OCI-LY7 (cell line): ENCODE measurements at regions not wholly inside any gene's neighbourhood (a gene's known extent, or its start where the extent isn't known, plus 50 kb on each side); places are given as distances from the start of the nearest gene placed in this dataset.

Experiments
- BruUV-seq: library from RNA; stranded (reverse); fragments of 400-500 nt; replicated peaks from 2 replicates; lab custom pipeline; 2021; lab: Mats Ljungman, UMichigan
- CTCF ChIA-PET: fragments of 300-600 bp; sonication (Branson Sonifier 250); formaldehyde crosslinking; loops from one replicate; lab custom pipeline; 2022; ENCODE audit warnings: antibody characterized with exemption; ENCODE audit not compliant: unreplicated experiment; lab: Charles Lee
- POLR2A ChIA-PET: fragments of 300-600 bp; sonication (Branson Sonifier 250); formaldehyde crosslinking; loops from one replicate; lab custom pipeline; 2022; ENCODE audit warnings: antibody characterized with exemption; lab: Charles Lee
- DNase-seq: peaks from one replicate; pipeline ENCODE4 v3.0.0-alpha.2; 2015; ENCODE audit warnings: low spot score
- H2AFZ ChIP-seq: fragments of 200-600 bp; sonication (generic), shearing (Covaris generic); 2 replicates; pipeline ENCODE4 v1.6.1; 2014; ENCODE audit warnings: mild to moderate bottlenecking, antibody characterized with exemption, low read length, moderate library complexity
- H3K27ac ChIP-seq: fragments of 200-600 bp; sonication (generic); 2 replicates; pipeline ENCODE4 v1.5.1; 2014; ENCODE audit warnings: mixed run types, low read depth, mild to moderate bottlenecking, moderate library complexity, low read length, inconsistent platforms; ENCODE audit not compliant: poor library complexity, severe bottlenecking
- H3K36me3 ChIP-seq: fragments of 200-600 bp; sonication (generic); 2 replicates; pipeline ENCODE4 v1.6.1; 2014; ENCODE audit warnings: mild to moderate bottlenecking, antibody characterized with exemption, low read length, moderate library complexity, mixed read lengths; ENCODE audit not compliant: insufficient read depth
- H3K4me1 ChIP-seq: fragments of 200-600 bp; sonication (generic); 2 replicates; pipeline ENCODE4 v1.5.1; 2014; ENCODE audit warnings: mild to moderate bottlenecking, low read length; ENCODE audit not compliant: insufficient read depth, poor library complexity, severe bottlenecking
- H3K4me2 ChIP-seq: fragments of 200-600 bp; sonication (generic); 2 replicates; pipeline ENCODE4 v1.6.1; 2014; ENCODE audit warnings: mild to moderate bottlenecking, low read length
- H3K4me3 ChIP-seq: fragments of 200-600 bp; sonication (generic); 2 replicates; pipeline ENCODE4 v1.5.1; 2014; ENCODE audit warnings: mild to moderate bottlenecking, low read depth, low read length; ENCODE audit not compliant: poor library complexity, severe bottlenecking
- H3K79me2 ChIP-seq: fragments of 200-600 bp; sonication (generic); 2 replicates; pipeline ENCODE4 v1.6.1; 2016; ENCODE audit warnings: low read depth, mild to moderate bottlenecking, low read length, moderate library complexity, mixed read lengths; ENCODE audit not compliant: insufficient read depth
- H3K9me2 ChIP-seq: fragments of 200-600 bp; sonication (generic); 2 replicates; pipeline ENCODE4 v1.6.1; 2016; ENCODE audit warnings: mild to moderate bottlenecking, low read length, mixed read lengths; ENCODE audit not compliant: insufficient read depth
- H3K9me3 ChIP-seq: fragments of 200-600 bp; sonication (generic); 2 replicates; pipeline ENCODE4 v1.6.1; 2014; ENCODE audit warnings: mild to moderate bottlenecking, mixed run types, low read length, mixed read lengths
- H4K20me1 ChIP-seq: fragments of 200-600 bp; sonication (generic); 2 replicates; pipeline ENCODE4 v1.6.1; 2014; ENCODE audit warnings: mild to moderate bottlenecking, antibody characterized with exemption, low read length, moderate library complexity, mixed read lengths; ENCODE audit not compliant: insufficient read depth
- CTCF ChIP-seq: fragments of 200-600 bp; sonication (generic); conservative IDR thresholded peaks from 2 replicates; pipeline ENCODE4 v1.5.1; 2014; ENCODE audit warnings: mild to moderate bottlenecking, antibody characterized with exemption, low read length, moderate library complexity, mixed read lengths
- EZH2phosphoT487 ChIP-seq: fragments of 200-600 bp; sonication (generic); IDR thresholded peaks from 2 replicates; pipeline ENCODE4 v1.6.1; 2018; ENCODE audit warnings: low read depth, borderline replicate concordance, mild to moderate bottlenecking, mixed run types, antibody characterized with exemption, low read length, moderate library complexity, mixed read lengths
- intact Hi-C: fragments of 100-400 bp; cut with micrococcal nuclease; formaldehyde crosslinking; loops from one replicate; pipeline ENCODE4 v1.10.0; 2022; ENCODE audit not compliant: unreplicated experiment

GRCh38 chr6:23181356-23182110 is 612.2 kb downstream of the HDGFL1 start:
- POLR2A ChIA-PET: interaction anchor here (1.2 kb wide), 1 partner anchor 11 kb away, joined by 4 read pairs; no protein-coding TSS in a partner anchor
- no peaks in the 10 kb centered on the region for H4K20me1 ChIP-seq
- no TSS peak for BruUV-seq

GRCh38 chr6:23183846-23184245 is 614.5 kb downstream of the HDGFL1 start:
- Histone ChIP-seq H3K4me3 (no peak overlapping the region), H3K9me3 (no peaks in the 10 kb centered on the region), H4K20me1 (no peaks in the 10 kb centered on the region), H3K79me2 (no peaks in the 10 kb centered on the region), H3K27ac (no peak overlapping the region), H2AFZ (no peak overlapping the region), H3K9me2 (no peaks in the 10 kb centered on the region), H3K4me1 (no peaks in the 10 kb centered on the region), H3K4me2 (no peak overlapping the region), H3K36me3 (no peaks in the 10 kb centered on the region)
- ChIA-PET CTCF (no interaction called here), POLR2A (no interaction called here)
- intact Hi-C loops: no loop called here
- no TSS peak for BruUV-seq
- DNase-seq: no peak
- no peak for TF ChIP-seq CTCF
- no peak for TF ChIP-seq EZH2phosphoT487

More at GRCh38 chr6:23181356-23182110, 612.2 kb downstream of the HDGFL1 start:
- no peaks in the 10 kb centered on the region for H3K4me1 ChIP-seq
- H3K36me3 ChIP-seq: no peaks in the 10 kb centered on the region
- H2AFZ ChIP-seq: no peak overlapping the region
- CTCF ChIA-PET: no interaction called here
- TF ChIP-seq CTCF (no peak), EZH2phosphoT487 (no peak)
- no peaks in the 10 kb centered on the region for H3K9me2 ChIP-seq
- H3K27ac ChIP-seq: no peak overlapping the region
- intact Hi-C loops: no loop called here
- H3K4me3 ChIP-seq: no peak overlapping the region
- H3K9me3 ChIP-seq: no peaks in the 10 kb centered on the region
- H3K4me2 ChIP-seq: no peak overlapping the region
- H3K79me2 ChIP-seq: no peaks in the 10 kb centered on the region
- DNase-seq: no peak

- TF ChIP-seq CTCF (no peak), EZH2phosphoT487 (no peak)
- CTCF ChIA-PET: no interaction called here
- no peaks in the 10 kb centered on the region for H4K20me1 ChIP-seq
- intact Hi-C loops: no loop called here
- no TSS peak for BruUV-seq
- H3K79me2 ChIP-seq: no peaks in the 10 kb centered on the region
- no peak overlapping the region for H3K27ac ChIP-seq
- POLR2A ChIA-PET: no interaction called here
- DNase-seq: no peak
- no peak overlapping the region for H3K4me2 ChIP-seq
- no peaks in the 10 kb centered on the region for H3K9me2 ChIP-seq
- H3K36me3 ChIP-seq: no peaks in the 10 kb centered on the region
- no peaks in the 10 kb centered on the region for H3K4me1 ChIP-seq
- no peaks in the 10 kb centered on the region for H3K9me3 ChIP-seq
- H3K4me3 ChIP-seq: no peak overlapping the region
- H2AFZ ChIP-seq: no peak overlapping the region
These were observed 615.0 kb downstream of the HDGFL1 start for GRCh38 chr6:23184351-23184750.
